Fibroblast of lung (primary cell): ENCODE measurements at regions not wholly inside any gene's neighbourhood (a gene's known extent, or its start where the extent isn't known, plus 50 kb on each side); places are given as distances from the start of the nearest gene placed in this dataset.

Source experiments
- DNase-seq, 2 donors: peaks; one replicate each; pipeline versions ENCODE4 v3.0.0 to v3.0.0-alpha.2; 2010; ENCODE audit warnings: low read depth in 2 of 2
- H2AFZ ChIP-seq: 2 replicates; pipeline ENCODE4 v1.5.1; 2012; ENCODE audit warnings: low read length, control low read depth, inconsistent platforms
- H3K27ac ChIP-seq: 2 replicates; pipeline ENCODE4 v1.5.1; 2011; ENCODE audit warnings: low read length, control low read depth; ENCODE audit not compliant: insufficient read depth
- H3K27me3 ChIP-seq: 2 replicates; pipeline ENCODE4 v1.5.1; 2011; ENCODE audit warnings: mild to moderate bottlenecking, low read length; ENCODE audit not compliant: control insufficient read depth, insufficient read depth
- H3K36me3 ChIP-seq: 2 replicates; pipeline ENCODE4 v1.5.1; 2011; ENCODE audit warnings: low read length; ENCODE audit not compliant: control insufficient read depth, insufficient read depth
- H3K4me1 ChIP-seq: 2 replicates; pipeline ENCODE4 v1.5.1; 2011; ENCODE audit warnings: low read length; ENCODE audit not compliant: control insufficient read depth, insufficient read depth; ENCODE audit errors: extremely low read depth
- H3K4me2 ChIP-seq: 2 replicates; pipeline ENCODE4 v1.5.1; 2011; ENCODE audit warnings: low read length, control low read depth; ENCODE audit not compliant: insufficient read depth; ENCODE audit errors: extremely low read depth
- H3K4me3 ChIP-seq, 4 experiments: fragments of 200-600 bp in 1 of 4; sonication (generic) in 1 of 4; replicated peaks in 1 of 4; 2 replicates each; pipeline ENCODE4 v1.5.1; 2011 to 2016; ENCODE audit warnings: low read length in 4 of 4, low read depth in 3 of 4, mild to moderate bottlenecking in 3 of 4, control low read depth in 2 of 4, inconsistent platforms in 1 of 4, mixed read lengths in 1 of 4; ENCODE audit not compliant: insufficient read depth in 1 of 4; ENCODE audit errors: control extremely low read depth in 1 of 4
- H3K79me2 ChIP-seq: 2 replicates; pipeline ENCODE4 v1.5.1; 2012; ENCODE audit warnings: mild to moderate bottlenecking, low read length, inconsistent platforms; ENCODE audit not compliant: control insufficient read depth, insufficient read depth
- H3K9ac ChIP-seq: 2 replicates; pipeline ENCODE4 v1.5.1; 2011; ENCODE audit warnings: mild to moderate bottlenecking, low read length, control low read depth; ENCODE audit not compliant: insufficient read depth
- H3K9me3 ChIP-seq: 2 replicates; pipeline ENCODE4 v1.5.1; 2012; ENCODE audit warnings: low read depth, low read length; ENCODE audit not compliant: control insufficient read depth, insufficient read depth
- H4K20me1 ChIP-seq: 2 replicates; pipeline ENCODE4 v1.5.1; 2011; ENCODE audit warnings: low read length; ENCODE audit not compliant: control insufficient read depth, insufficient read depth; ENCODE audit errors: extremely low read depth
- EZH2 ChIP-seq: IDR thresholded peaks from 2 replicates; pipeline ENCODE4 v1.5.1; 2012; ENCODE audit warnings: low read length, control low read depth, mild to moderate bottlenecking; ENCODE audit errors: missing control alignments
- TF ChIP-seq, protein P1 (sequence below), 2 donors: IDR thresholded peaks in 1 of 2; conservative IDR thresholded peaks in 1 of 2; 1 replicate in 1 of 2; 2 replicates in 1 of 2; pipeline ENCODE4 v1.5.1; 2011 to 2012; ENCODE audit warnings: low read length in 2 of 2, control low read depth in 1 of 2, inconsistent platforms in 1 of 2, low read depth in 1 of 2, mild to moderate bottlenecking in 1 of 2

DNA sequence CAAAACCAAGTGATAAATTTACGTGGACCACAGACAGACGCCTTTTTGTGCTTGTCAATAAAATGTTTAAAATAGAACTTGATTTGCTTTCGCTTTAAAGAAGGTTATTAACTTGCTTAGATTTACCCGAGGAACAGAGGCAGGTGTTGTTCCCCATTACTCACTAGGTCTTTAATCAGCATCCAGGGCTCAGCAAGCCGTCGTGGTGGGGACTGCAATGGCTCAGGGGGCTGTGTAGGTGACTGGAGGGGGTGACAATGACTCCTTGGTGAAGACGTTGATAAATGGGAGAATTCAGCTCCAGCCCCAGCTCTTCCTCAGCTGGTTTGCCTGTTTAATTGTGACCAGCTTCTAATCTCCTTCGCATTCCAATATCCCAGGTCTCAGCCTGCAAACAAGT lies 231.4 kb downstream of the TMEM114 start:
- H2AFZ ChIP-seq: no peak overlapping the region
- TF ChIP-seq, protein P1, sequence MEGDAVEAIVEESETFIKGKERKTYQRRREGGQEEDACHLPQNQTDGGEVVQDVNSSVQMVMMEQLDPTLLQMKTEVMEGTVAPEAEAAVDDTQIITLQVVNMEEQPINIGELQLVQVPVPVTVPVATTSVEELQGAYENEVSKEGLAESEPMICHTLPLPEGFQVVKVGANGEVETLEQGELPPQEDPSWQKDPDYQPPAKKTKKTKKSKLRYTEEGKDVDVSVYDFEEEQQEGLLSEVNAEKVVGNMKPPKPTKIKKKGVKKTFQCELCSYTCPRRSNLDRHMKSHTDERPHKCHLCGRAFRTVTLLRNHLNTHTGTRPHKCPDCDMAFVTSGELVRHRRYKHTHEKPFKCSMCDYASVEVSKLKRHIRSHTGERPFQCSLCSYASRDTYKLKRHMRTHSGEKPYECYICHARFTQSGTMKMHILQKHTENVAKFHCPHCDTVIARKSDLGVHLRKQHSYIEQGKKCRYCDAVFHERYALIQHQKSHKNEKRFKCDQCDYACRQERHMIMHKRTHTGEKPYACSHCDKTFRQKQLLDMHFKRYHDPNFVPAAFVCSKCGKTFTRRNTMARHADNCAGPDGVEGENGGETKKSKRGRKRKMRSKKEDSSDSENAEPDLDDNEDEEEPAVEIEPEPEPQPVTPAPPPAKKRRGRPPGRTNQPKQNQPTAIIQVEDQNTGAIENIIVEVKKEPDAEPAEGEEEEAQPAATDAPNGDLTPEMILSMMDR (conservative IDR thresholded peaks at IDR 0.05 in 1 of 2, IDR thresholded peaks at IDR 0.05 in 1 of 2; ENCODE audit: low read depth in 1 of 2, low read length in 2 of 2): no peak
- no peak for TF ChIP-seq EZH2
- no peak overlapping the region for H3K9ac ChIP-seq
- H4K20me1 ChIP-seq: no peaks in the 10 kb centered on the region
- no peaks in the 10 kb centered on the region for H3K27me3 ChIP-seq
- no peak overlapping the region for H3K4me2 ChIP-seq
- no peak overlapping the region for H3K4me3 ChIP-seq
- no peaks in the 10 kb centered on the region for H3K36me3 ChIP-seq
- no peaks in the 10 kb centered on the region for H3K4me1 ChIP-seq
- no peaks in the 10 kb centered on the region for H3K9me3 ChIP-seq
- no peaks in the 10 kb centered on the region for H3K79me2 ChIP-seq
- H3K27ac ChIP-seq: no peak overlapping the region
- DNase-seq: no peak

DNA sequence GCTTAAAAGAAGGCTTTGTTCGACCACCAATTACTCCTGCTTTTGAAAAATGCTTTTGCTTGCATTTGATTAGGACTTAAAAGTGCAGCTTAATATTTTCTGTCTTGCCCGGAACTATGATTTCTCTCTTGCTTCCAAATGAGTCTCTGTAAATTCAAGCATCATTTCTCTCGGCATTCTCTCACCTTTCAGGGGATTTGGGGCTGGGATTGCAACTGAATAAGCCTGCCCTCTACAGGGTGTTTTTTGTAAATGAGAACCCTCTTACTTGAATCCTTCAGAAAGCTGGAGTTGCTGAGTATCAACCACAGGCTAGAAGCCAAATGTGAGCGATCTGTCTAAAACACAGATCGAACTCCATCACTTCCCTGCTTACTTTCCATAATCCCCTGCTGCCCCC lies 234.6 kb downstream of the TMEM114 start:
- H3K79me2 ChIP-seq: no peaks in the 10 kb centered on the region
- no peak overlapping the region for H2AFZ ChIP-seq
- H3K4me2 ChIP-seq: no peak overlapping the region
- TF ChIP-seq EZH2: no peak
- TF ChIP-seq, protein P1 (conservative IDR thresholded peaks at IDR 0.05 in 1 of 2, IDR thresholded peaks at IDR 0.05 in 1 of 2; ENCODE audit: low read depth in 1 of 2, low read length in 2 of 2): no peak
- H4K20me1 ChIP-seq: no peaks in the 10 kb centered on the region
- DNase-seq: no peak
- no peaks in the 10 kb centered on the region for H3K27me3 ChIP-seq
- no peak overlapping the region for H3K9ac ChIP-seq
- no peaks in the 10 kb centered on the region for H3K4me1 ChIP-seq
- no peaks in the 10 kb centered on the region for H3K36me3 ChIP-seq
- H3K9me3 ChIP-seq: no peaks in the 10 kb centered on the region
- no peak overlapping the region for H3K27ac ChIP-seq
- no peak overlapping the region for H3K4me3 ChIP-seq

DNA sequence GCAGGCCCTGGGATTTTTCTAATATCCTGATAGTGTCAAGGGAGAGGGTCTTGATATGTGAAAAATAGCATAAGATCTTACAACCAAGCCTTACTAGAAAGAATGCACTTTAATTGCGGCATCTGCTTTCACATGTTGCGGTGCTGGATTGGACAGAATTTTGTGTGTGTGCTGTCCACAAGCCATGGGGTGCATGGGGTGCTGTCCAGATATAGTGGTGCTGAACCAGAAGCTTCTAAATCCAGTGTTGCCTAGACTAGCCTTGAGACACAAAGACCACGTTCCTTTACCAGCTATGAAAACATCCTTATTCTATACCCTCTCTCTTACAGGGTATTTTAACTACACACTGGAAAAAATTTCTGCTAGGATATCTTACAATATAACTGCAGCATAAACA lies 244.0 kb downstream of the TMEM114 start:
- Histone ChIP-seq H4K20me1 (no peaks in the 10 kb centered on the region), H3K4me2 (no peak overlapping the region), H3K36me3 (no peaks in the 10 kb centered on the region), H3K4me3 (no peak overlapping the region), H3K4me1 (no peaks in the 10 kb centered on the region), H3K9ac (no peak overlapping the region), H2AFZ (no peak overlapping the region), H3K27me3 (no peaks in the 10 kb centered on the region), H3K79me2 (no peaks in the 10 kb centered on the region), H3K27ac (no peak overlapping the region), H3K9me3 (no peaks in the 10 kb centered on the region)
- TF ChIP-seq, protein P1 (conservative IDR thresholded peaks at IDR 0.05 in 1 of 2, IDR thresholded peaks at IDR 0.05 in 1 of 2; ENCODE audit: low read depth in 1 of 2, low read length in 2 of 2): no peak
- no peak for TF ChIP-seq EZH2
- DNase-seq: no peak
